ENCODE measurements at regions not wholly inside any gene's neighbourhood (a gene's known extent, or its start where the extent isn't known, plus 50 kb on each side); places are given as distances from the start of the nearest gene placed in this dataset.
"Not testable (repeated sequence)": the region's sequence is repeated elsewhere in the genome, so short reads cannot be mapped to it uniquely, and the experiment has no call there.

DNA sequence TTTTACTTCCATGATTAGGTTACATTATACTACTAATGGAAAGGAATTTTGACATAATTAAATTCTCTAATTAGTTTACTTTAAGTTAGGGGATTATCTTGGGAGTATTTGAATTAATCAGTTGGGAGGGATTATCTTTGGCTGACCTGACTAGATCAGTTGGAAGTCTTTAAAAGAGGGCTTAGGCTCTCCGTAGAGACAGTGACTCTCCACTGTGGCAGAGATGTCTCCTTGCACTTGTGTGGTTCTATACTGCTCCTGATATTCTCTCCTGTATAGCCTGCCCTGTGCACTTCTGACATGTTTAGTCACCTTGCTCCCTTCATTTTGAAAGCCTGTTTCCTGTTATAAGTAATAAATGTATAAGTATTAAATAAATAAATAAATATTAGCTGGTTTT is 1612.3 kb upstream of the PRR20A start:
- no peak for FAIRE-seq

DNA sequence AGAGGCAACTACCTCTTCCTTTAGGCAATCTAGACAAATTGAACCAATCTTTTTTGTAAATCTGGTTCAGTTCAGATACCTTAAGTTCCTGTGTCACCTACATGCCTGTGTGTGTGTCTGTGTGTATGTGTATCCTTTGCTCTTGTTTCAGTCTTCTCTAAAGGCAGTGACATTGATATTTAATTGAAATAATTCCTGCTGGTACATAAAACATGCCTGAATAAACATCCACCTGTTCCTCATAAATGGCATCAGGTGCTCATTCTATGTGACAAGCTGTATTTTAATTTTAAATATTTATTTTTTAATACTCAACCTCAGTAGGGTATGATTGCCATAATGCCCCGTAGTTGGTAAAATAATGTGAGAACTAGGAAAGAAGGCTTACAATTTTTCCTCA is 1606.4 kb upstream of the PRR20A start:
- FAIRE-seq = no peak

- FAIRE-seq = no peak
These were observed 1602.3 kb upstream of the PRR20A start for GRCh38 chr13:55538424-55538823.

- FAIRE-seq = no peak
These were observed 1597.7 kb upstream of the PRR20A start for GRCh38 chr13:55543053-55543452.

DNA sequence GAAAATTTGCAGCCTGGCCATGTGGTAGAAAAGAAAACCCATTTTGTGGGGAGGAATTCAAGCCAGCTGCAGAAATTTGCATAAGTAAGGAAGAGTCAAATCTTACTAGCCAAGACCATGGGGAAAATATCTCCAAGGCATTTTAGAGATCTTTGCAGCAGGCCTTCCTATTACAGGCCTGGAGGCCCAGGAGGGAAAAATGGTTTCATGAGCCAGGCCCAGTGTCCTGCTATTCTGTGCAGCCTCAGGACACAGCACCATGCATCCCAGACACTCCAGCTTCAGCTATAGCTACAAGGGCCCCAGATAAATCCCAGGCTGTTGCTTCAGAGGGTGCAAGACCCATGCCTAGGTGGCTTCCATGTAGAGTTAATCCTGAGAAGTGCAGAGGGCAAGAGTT is 1590.1 kb upstream of the PRR20A start:
- FAIRE-seq = no peak

- FAIRE-seq = no peak
These were observed 1587.0 kb upstream of the PRR20A start for GRCh38 chr13:55553701-55554100.

- FAIRE-seq = no peak
These were observed 1586.0 kb upstream of the PRR20A start for GRCh38 chr13:55554741-55555140.

DNA sequence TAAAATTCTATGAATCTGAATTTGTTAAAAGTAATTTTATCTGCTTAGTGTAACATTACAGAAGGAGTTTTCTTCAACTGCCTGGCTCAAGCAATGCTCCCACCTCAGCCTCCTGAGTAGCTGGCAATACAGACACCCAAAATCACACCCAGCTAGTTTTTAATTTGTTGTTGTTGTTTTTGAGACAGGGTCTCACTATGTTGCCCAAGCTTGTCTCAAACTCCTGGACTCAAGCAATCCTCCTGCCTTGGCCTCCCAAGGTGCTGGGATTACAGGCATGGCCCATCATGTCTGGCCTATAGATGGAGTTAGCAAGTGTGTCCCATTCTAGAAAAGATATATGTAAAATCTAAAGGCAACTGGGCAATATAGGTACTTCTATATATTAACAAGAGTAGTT is 1580.4 kb upstream of the PRR20A start:
- FAIRE-seq = no peak

DNA sequence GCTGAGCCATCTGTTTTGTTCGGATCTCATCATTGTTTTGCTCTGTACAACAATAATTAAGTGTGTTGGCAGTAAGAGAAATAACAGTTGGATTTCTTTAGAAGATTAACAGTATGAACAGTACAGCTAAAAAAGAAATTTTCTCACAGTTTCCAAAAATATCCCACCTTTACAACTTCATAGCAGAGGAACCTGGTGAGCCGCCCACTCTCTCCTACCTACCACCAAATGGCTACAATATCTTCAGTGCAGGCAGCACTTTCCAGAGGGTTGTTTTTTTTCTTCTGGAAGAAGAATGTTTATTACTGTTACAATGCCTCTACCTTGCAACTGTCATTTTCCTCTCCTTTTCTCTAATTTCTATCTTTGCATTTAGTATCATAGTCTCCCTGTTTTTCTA is 1577.5 kb upstream of the PRR20A start:
- no peak for FAIRE-seq

- no peak for FAIRE-seq
These were observed 1574.4 kb upstream of the PRR20A start for GRCh38 chr13:55566334-55566733.

GRCh38 chr13:55566779-55567178 is 1573.9 kb upstream of the PRR20A start:
- FAIRE-seq = no peak

- FAIRE-seq = no peak
These were observed 1572.7 kb upstream of the PRR20A start for GRCh38 chr13:55567721-55568625.

DNA sequence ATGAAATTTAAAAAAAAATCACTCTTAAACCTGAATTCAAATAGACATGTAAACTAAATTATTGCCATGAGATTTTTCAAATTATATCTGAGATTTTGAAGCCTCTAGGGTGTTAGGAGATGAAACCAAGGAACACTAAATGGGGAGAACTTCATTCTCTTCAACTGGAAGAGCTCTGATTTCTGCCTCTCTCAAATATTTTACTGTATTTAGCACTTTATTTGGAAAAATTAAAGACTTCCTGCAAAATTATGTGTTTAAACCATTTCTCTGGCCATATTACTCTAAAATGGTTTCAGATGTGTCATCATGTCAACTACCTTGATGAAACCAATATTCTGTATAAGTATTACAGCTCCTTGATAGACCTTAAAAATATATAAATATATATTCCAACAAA is 1571.6 kb upstream of the PRR20A start:
- FAIRE-seq = no peak

DNA sequence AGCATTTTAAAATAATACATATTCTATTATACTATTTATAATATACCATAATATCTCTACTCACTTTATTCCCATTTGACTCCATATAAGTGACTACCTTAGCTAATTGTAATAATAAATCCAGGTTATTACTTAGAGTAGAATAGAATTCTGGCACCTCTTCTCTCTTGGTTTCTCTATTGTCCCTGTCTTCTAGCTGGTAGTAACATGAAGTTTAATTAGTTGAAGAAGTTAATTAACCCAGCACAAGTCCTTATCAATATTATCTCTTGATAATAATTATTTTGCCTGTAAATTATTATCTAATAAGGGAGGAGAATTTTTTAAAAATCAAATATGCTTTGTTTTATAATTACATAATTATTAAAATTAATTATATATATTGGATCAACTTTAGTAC is 1571.2 kb upstream of the PRR20A start:
- FAIRE-seq = peak; percentile 46

- FAIRE-seq = no peak
These were observed 1570.3 kb upstream of the PRR20A start for GRCh38 chr13:55570371-55570770.

- no peak for FAIRE-seq
These were observed 1569.4 kb upstream of the PRR20A start for GRCh38 chr13:55571237-55571867.

GRCh38 chr13:55572408-55572807 is 1568.3 kb upstream of the PRR20A start:
- FAIRE-seq = no peak

- FAIRE-seq = no peak
These were observed 1567.9 kb upstream of the PRR20A start for GRCh38 chr13:55572862-55573261.

DNA sequence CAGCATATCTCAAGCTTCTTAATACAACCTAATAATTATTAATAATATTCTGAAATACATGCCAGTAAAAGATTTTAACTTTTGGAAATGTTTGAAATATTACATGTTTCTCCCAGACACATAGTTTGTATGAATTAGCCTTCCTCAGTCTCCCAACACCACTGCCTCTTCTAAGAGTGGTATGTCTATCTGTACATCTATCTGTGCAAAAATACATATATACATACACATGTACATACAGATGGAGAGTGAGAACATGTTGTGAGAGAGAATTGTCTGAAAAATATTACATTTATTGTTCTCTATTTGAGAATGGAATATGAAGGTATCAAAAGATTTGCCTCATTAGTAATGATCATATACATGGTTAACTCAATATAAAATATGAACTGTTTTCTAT is 1567.2 kb upstream of the PRR20A start:
- FAIRE-seq = peak; percentile 32

DNA sequence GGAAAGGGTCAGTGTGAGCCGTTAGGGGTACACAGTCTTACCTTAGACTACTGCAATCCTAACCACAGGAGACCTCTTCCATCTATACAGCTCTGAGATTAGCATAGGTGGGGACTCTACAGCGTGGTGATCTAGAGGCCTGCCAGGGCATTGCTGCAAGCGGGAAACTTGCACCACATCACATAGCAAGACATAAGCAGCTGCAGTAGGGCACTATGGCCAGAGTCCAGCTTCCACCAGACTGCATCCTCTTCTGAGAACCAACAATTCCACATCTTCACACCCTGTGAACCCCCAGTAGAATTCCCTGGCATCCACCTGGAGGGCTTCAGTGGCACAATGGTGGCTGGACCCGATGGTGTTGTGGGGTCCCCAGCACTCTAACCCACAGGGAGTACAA is 1564.3 kb upstream of the PRR20A start:
- no peak for FAIRE-seq

DNA sequence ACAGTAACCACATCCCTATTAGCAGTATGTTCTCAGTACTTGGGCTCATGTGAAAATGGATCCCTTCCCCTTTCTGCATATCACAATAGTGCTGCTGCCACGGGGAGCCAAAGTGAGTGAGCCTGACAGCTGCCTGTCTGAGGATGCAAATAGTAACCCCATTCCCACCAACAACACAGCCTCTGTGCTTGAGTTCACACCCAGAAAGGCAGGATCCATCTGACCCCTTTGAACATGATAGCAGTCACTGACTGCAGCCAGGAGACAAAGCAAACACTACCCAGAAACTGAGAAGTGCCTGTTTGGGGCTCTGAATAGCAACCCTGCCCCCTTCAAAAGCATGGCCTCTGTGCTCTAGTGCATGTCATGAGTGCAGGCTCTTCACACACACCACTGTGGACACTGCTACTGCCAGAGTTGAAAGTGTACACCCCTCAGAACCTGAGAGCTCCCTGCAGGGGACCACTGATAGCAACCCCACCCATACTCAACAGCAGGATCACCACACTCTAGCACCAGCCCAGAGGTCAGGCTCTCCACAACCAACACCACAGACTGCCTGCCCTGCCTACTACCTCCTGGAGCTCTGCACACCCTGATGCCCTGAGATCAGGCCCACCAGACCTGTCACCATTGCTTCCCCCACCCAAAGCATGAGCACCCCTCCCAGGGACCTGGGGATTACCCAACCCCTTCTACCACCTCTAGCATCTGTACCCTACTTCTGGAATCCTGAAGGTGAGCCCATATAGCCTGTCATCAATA is 1563.5 kb upstream of the PRR20A start:
- FAIRE-seq = no peak

DNA sequence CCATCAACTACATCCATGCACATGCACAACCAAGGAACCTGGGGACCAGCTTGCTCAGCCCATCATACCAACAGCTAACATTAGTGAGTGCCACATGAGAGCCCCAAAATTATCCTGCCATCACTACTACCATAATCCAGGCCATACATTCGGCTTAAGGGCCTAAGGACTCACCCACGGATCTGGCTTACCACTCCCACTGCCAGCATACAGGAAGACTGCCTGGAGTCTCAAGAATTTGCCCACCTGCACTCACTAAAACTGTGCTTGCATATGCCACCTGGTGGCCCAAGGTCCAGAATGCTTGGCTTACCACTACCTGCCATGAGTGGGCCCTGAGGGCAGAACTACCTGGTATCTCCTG is 1562.9 kb upstream of the PRR20A start:
- no peak for FAIRE-seq

- not testable (repeated sequence) for FAIRE-seq
These were observed 1558.4 kb upstream of the PRR20A start for GRCh38 chr13:55582294-55582693.
